Hindlimb muscle (tissue), 1 donor: ENCODE measurements at regions not wholly inside any gene's neighbourhood (a gene's known extent, or its start where the extent isn't known, plus 50 kb on each side); places are given as distances from the start of the nearest gene placed in this dataset.

Experiments used
- DNase-seq: peaks from one replicate; pipeline ENCODE4 v3.0.0-alpha.2; 2013

GRCh38 chr2:145203891-145204290 is 684.0 kb upstream of the ZEB2 start:
- DNase-seq: no peak

- DNase-seq: no peak
Observed at GRCh38 chr2:145199827-145200706, 680.1 kb upstream of the ZEB2 start.

GRCh38 chr2:145199042-145199441 is 679.1 kb upstream of the ZEB2 start:
- DNase-seq: peak; percentile 19

- no peak for DNase-seq
Observed at GRCh38 chr2:145198555-145198954, 678.6 kb upstream of the ZEB2 start.

- DNase-seq: no peak
Observed at GRCh38 chr2:145197944-145198343, 678.0 kb upstream of the ZEB2 start.

GRCh38 chr2:145194673-145195072 is 674.8 kb upstream of the ZEB2 start:
- no peak for DNase-seq

GRCh38 chr2:145190031-145190703 is 670.2 kb upstream of the ZEB2 start:
- no peak for DNase-seq

GRCh38 chr2:145186303-145186702 is 666.4 kb upstream of the ZEB2 start:
- no peak for DNase-seq

GRCh38 chr2:145185696-145186095 is 665.8 kb upstream of the ZEB2 start:
- DNase-seq: no peak

GRCh38 chr2:145184741-145185651 is 665.1 kb upstream of the ZEB2 start:
- DNase-seq: no peak

- DNase-seq: no peak
Observed at GRCh38 chr2:145169285-145169684, 649.4 kb upstream of the ZEB2 start.

- no peak for DNase-seq
Observed at GRCh38 chr2:145168091-145168490, 648.2 kb upstream of the ZEB2 start.

- no peak for DNase-seq
Observed at GRCh38 chr2:145166731-145167302, 646.9 kb upstream of the ZEB2 start.

- no peak for DNase-seq
Observed at GRCh38 chr2:145161656-145162055, 641.7 kb upstream of the ZEB2 start.

GRCh38 chr2:145160855-145161254 is 640.9 kb upstream of the ZEB2 start:
- DNase-seq: no peak

GRCh38 chr2:145159676-145160075 is 639.8 kb upstream of the ZEB2 start:
- no peak for DNase-seq

- DNase-seq: peak; percentile 71
Observed at GRCh38 chr2:145157741-145158591, 638.0 kb upstream of the ZEB2 start.

GRCh38 chr2:145157036-145157675 is 637.2 kb upstream of the ZEB2 start:
- peak; percentile 19 for DNase-seq

GRCh38 chr2:145156199-145156598 is 636.3 kb upstream of the ZEB2 start:
- DNase-seq: no peak

- DNase-seq: no peak
Observed at GRCh38 chr2:145155196-145155595, 635.3 kb upstream of the ZEB2 start.

- no peak for DNase-seq
Observed at GRCh38 chr2:145154731-145155130, 634.8 kb upstream of the ZEB2 start.
